GM23338 (cell line): ENCODE measurements at regions not wholly inside any gene's neighbourhood (a gene's known extent, or its start where the extent isn't known, plus 50 kb on each side); places are given as distances from the start of the nearest gene placed in this dataset.
A peak's percentile ranks its signal among the peaks of the same experiment; 100 is the strongest.

Experiments
- ATAC-seq: fragments of 200-7000 bp; cut with Tn5 transposase; 3 replicates; pipeline ENCODE4 v1.9.1; 2020
- DNase-seq: peaks from one replicate; pipeline ENCODE4 v3.0.0-alpha.2; 2015; ENCODE audit warnings: low spot score
- H2AFZ ChIP-seq: fragments of 200-600 bp; sonication (generic); 2 replicates; pipeline ENCODE4 v1.8.0; 2016; ENCODE audit warnings: antibody characterized with exemption, mild to moderate bottlenecking, moderate library complexity
- H3F3A ChIP-seq: fragments of 200-600 bp; sonication (generic); replicated peaks from 2 replicates; pipeline ENCODE4 v1.8.0; 2017; ENCODE audit warnings: antibody characterized with exemption, mixed run types, low read depth
- H3K27ac ChIP-seq: fragments of 200-600 bp; sonication (generic); 2 replicates; pipeline ENCODE4 v1.6.1; 2016; ENCODE audit warnings: low read depth
- H3K27me3 ChIP-seq: fragments of 200-600 bp; sonication (generic); 2 replicates; pipeline ENCODE4 v1.8.0; 2016; ENCODE audit warnings: mild to moderate bottlenecking, mixed run types, moderate library complexity; ENCODE audit not compliant: insufficient read depth
- H3K36me3 ChIP-seq: fragments of 200-600 bp; sonication (generic); 2 replicates; pipeline ENCODE4 v1.8.0; 2016; ENCODE audit warnings: mild to moderate bottlenecking; ENCODE audit not compliant: insufficient read depth
- H3K4me1 ChIP-seq: fragments of 200-600 bp; sonication (generic); 2 replicates; pipeline ENCODE4 v1.8.0; 2016; ENCODE audit warnings: mild to moderate bottlenecking, moderate library complexity; ENCODE audit not compliant: insufficient read depth
- H3K4me2 ChIP-seq: fragments of 200-600 bp; sonication (generic); 2 replicates; pipeline ENCODE4 v1.7.1; 2017; ENCODE audit warnings: mixed run types
- H3K4me3 ChIP-seq: fragments of 200-600 bp; sonication (generic); 2 replicates; pipeline ENCODE4 v1.6.1; 2016; ENCODE audit warnings: mixed run types
- H3K79me2 ChIP-seq: fragments of 200-600 bp; sonication (generic); replicated peaks from 2 replicates; pipeline ENCODE4 v1.8.0; 2017; ENCODE audit warnings: mild to moderate bottlenecking; ENCODE audit not compliant: insufficient read depth
- H3K9me2 ChIP-seq: fragments of 200-600 bp; sonication (generic); 2 replicates; pipeline ENCODE4 v1.8.0; 2017; ENCODE audit not compliant: insufficient read depth
- H4K20me1 ChIP-seq: fragments of 200-600 bp; sonication (generic); replicated peaks from 2 replicates; pipeline ENCODE4 v1.8.0; 2017; ENCODE audit warnings: mild to moderate bottlenecking; ENCODE audit not compliant: insufficient read depth
- H3K27ac Mint-ChIP-seq: 2 replicates; pipeline ENCODE4 v1.8.0; 2020; ENCODE audit warnings: inconsistent platforms, mild to moderate bottlenecking, moderate library complexity, mixed read lengths
- H3K27me3 Mint-ChIP-seq: 3 replicates; pipeline ENCODE4 v1.8.0; 2022; ENCODE audit warnings: low read depth, mild to moderate bottlenecking, moderate library complexity, mixed read lengths, inconsistent platforms; ENCODE audit not compliant: insufficient read depth, poor library complexity
- H3K36me3 Mint-ChIP-seq: 3 replicates; pipeline ENCODE4 v1.8.0; 2021; ENCODE audit warnings: low read depth, mild to moderate bottlenecking, inconsistent platforms, moderate library complexity, mixed read lengths
- H3K4me1 Mint-ChIP-seq: 3 replicates; pipeline ENCODE4 v1.8.0; 2020; ENCODE audit warnings: mild to moderate bottlenecking, inconsistent platforms, mixed read lengths
- H3K4me3 Mint-ChIP-seq: 3 replicates; pipeline ENCODE4 v1.8.0; 2021; ENCODE audit warnings: moderate library complexity, mild to moderate bottlenecking, inconsistent platforms, mixed read lengths
- H3K9me3 Mint-ChIP-seq: 3 replicates; pipeline ENCODE4 v1.8.0; 2020; ENCODE audit warnings: moderate library complexity, mild to moderate bottlenecking, inconsistent platforms, mixed read lengths
- CREB1 ChIP-seq: fragments of 250-450 bp; sonication (Bioruptor Pico); IDR thresholded peaks from 2 replicates; pipeline ENCODE4 v1.5.0; 2020; ENCODE audit warnings: low read depth, mild to moderate bottlenecking, moderate library complexity
- EZH2 ChIP-seq: fragments of 200-600 bp; sonication (generic); IDR thresholded peaks from one replicate; pipeline ENCODE4 v1.8.0; 2017; ENCODE audit warnings: antibody characterized with exemption, mild to moderate bottlenecking, low read depth; ENCODE audit not compliant: unreplicated experiment
- EZH2phosphoT487 ChIP-seq: fragments of 200-600 bp; sonication (generic); IDR thresholded peaks from one replicate; pipeline ENCODE4 v1.8.1; 2018; ENCODE audit warnings: antibody characterized with exemption; ENCODE audit not compliant: unreplicated experiment
- JUNB ChIP-seq: IDR thresholded peaks from one replicate; pipeline ENCODE4 v1.6.1; 2016; ENCODE audit warnings: antibody characterized with exemption; ENCODE audit not compliant: unreplicated experiment
- NANOG ChIP-seq: IDR thresholded peaks from 2 replicates; pipeline ENCODE4 v1.6.1; 2016; ENCODE audit warnings: antibody characterized with exemption, borderline replicate concordance
- POLR2AphosphoS5 ChIP-seq: IDR thresholded peaks from 2 replicates; pipeline ENCODE4 v1.6.1; 2016; ENCODE audit warnings: antibody characterized with exemption, low read depth
- STAT1 ChIP-seq: IDR thresholded peaks from one replicate; pipeline ENCODE4 v1.6.1; 2016; ENCODE audit warnings: antibody characterized with exemption; ENCODE audit not compliant: unreplicated experiment
- ZNF114 ChIP-seq: fragments of 250-450 bp; sonication (Bioruptor Pico); IDR thresholded peaks from 2 replicates; pipeline ENCODE4 v1.5.0; 2020; ENCODE audit warnings: mild to moderate bottlenecking, moderate library complexity
- ZNF331 ChIP-seq: fragments of 250-450 bp; sonication (Bioruptor Pico); IDR thresholded peaks from 2 replicates; pipeline ENCODE4 v1.5.0; 2020; ENCODE audit warnings: low read depth, mild to moderate bottlenecking, moderate library complexity
- ZNF462 ChIP-seq: fragments of 250-450 bp; sonication (Bioruptor Pico); IDR thresholded peaks from 2 replicates; pipeline ENCODE4 v1.5.0; 2020; ENCODE audit warnings: mild to moderate bottlenecking, moderate library complexity
- TF ChIP-seq, protein P1 (sequence below), 2 experiments: fragments of 200-600 bp in 1 of 2; sonication (generic) in 1 of 2; conservative IDR thresholded peaks; 2 replicates each; pipeline versions ENCODE4 v1.5.1 to v1.6.1; 2016 to 2017; ENCODE audit warnings: antibody characterized with exemption in 2 of 2, low read depth in 2 of 2, mild to moderate bottlenecking in 2 of 2, moderate library complexity in 1 of 2

GRCh38 chr9:78406146-78406545 lies 109.2 kb downstream of the PSAT1 start:
- Histone ChIP-seq H3K27me3 (no peaks in the 10 kb centered on the region), H3K79me2 (no peaks in the 10 kb centered on the region), H3F3A (no peaks in the 10 kb centered on the region), H2AFZ (no peak overlapping the region), H3K4me2 (peak overlapping the region; percentile 54), H4K20me1 (no peaks in the 10 kb centered on the region), H3K4me3 (peak overlapping the region; percentile 4; the same call in 1 of the 2 replicates), H3K9me2 (no peaks in the 10 kb centered on the region), H3K36me3 (no peaks in the 10 kb centered on the region), H3K4me1 (peaks cover 36% of the 10 kb centered on the region), H3K27ac (0 out of 2 replicates have a peak overlapping the region, but pooled peaks have one; percentile 3)
- ATAC-seq (no peak), DNase-seq (peak; percentile 16)
- TF ChIP-seq JUNB (no peak), POLR2AphosphoS5 (no peak), EZH2phosphoT487 (no peak), CREB1 (CRISPR knock-in tag) (no peak), STAT1 (no peak), NANOG (no peak), ZNF114 (CRISPR knock-in tag) (no peak), ZNF331 (CRISPR knock-in tag) (no peak), EZH2 (no peak)
- TF ChIP-seq, protein P1, sequence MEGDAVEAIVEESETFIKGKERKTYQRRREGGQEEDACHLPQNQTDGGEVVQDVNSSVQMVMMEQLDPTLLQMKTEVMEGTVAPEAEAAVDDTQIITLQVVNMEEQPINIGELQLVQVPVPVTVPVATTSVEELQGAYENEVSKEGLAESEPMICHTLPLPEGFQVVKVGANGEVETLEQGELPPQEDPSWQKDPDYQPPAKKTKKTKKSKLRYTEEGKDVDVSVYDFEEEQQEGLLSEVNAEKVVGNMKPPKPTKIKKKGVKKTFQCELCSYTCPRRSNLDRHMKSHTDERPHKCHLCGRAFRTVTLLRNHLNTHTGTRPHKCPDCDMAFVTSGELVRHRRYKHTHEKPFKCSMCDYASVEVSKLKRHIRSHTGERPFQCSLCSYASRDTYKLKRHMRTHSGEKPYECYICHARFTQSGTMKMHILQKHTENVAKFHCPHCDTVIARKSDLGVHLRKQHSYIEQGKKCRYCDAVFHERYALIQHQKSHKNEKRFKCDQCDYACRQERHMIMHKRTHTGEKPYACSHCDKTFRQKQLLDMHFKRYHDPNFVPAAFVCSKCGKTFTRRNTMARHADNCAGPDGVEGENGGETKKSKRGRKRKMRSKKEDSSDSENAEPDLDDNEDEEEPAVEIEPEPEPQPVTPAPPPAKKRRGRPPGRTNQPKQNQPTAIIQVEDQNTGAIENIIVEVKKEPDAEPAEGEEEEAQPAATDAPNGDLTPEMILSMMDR (conservative IDR thresholded peaks at IDR 0.05; ENCODE audit: low read depth in 2 of 2), result no peak
- Mint-ChIP-seq H3K4me1 (peaks cover 22% of the 10 kb centered on the region), H3K27ac (no peak overlapping the region), H3K9me3 (peaks cover 12% of the 10 kb centered on the region; the same call in 2 of the 3 replicates), H3K36me3 (peaks cover 20% of the 10 kb centered on the region), H3K4me3 (peak overlapping the region; percentile 2; the same call in 1 of the 3 replicates), H3K27me3 (peaks cover 1% of the 10 kb centered on the region)

DNA sequence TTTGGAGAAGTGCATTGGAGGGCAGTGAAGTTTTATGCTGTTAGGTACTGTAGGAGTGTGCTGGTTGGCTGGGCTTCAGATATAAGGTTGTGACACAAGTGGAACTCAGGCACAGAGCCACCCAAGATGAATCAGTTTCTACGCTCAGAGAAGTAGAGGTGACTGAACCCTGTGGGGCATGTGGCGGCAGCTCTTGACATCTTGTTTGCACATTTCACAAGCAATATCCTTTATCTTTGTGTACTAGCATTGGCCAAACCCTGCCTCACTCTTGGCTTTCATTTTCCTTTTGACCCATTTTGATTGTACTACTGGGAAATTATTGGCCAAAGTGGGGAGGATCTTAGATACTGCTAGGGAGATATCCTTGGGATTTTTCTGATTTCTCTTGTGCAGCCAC lies 110.0 kb downstream of the PSAT1 start:
- peaks cover 12% of the 10 kb centered on the region; the same call in 2 of the 3 replicates for H3K9me3 Mint-ChIP-seq
- H3F3A ChIP-seq, result no peaks in the 10 kb centered on the region; the same call in 1 of the 2 replicates
- peaks cover 22% of the 10 kb centered on the region for H3K4me1 Mint-ChIP-seq
- no peak overlapping the region for H3K27ac Mint-ChIP-seq
- peak overlapping the region; percentile 4; the same call in 1 of the 2 replicates for H3K4me3 ChIP-seq
- no peaks in the 10 kb centered on the region for H3K79me2 ChIP-seq
- H3K4me2 ChIP-seq, result peak overlapping the region; percentile 54
- H3K27me3 ChIP-seq, result no peaks in the 10 kb centered on the region
- H4K20me1 ChIP-seq, result no peaks in the 10 kb centered on the region
- H3K27me3 Mint-ChIP-seq, result peaks cover 1% of the 10 kb centered on the region
- peaks cover 20% of the 10 kb centered on the region for H3K36me3 Mint-ChIP-seq
- H3K4me1 ChIP-seq, result peaks cover 32% of the 10 kb centered on the region
- H3K36me3 ChIP-seq, result no peaks in the 10 kb centered on the region
- H2AFZ ChIP-seq, result no peak overlapping the region
- H3K4me3 Mint-ChIP-seq, result no peak overlapping the region
- no peak overlapping the region for H3K27ac ChIP-seq
- ATAC-seq (peak; percentile 38; the same call in 2 of the 3 replicates), DNase-seq (no peak)
- H3K9me2 ChIP-seq, result no peaks in the 10 kb centered on the region
- TF ChIP-seq ZNF114 (CRISPR knock-in tag) (no peak), EZH2phosphoT487 (no peak), CREB1 (CRISPR knock-in tag) (no peak), POLR2AphosphoS5 (no peak), JUNB (no peak), ZNF462 (no peak)
